Panc1 (cell line): ENCODE measurements at regions not wholly inside any gene's neighbourhood (a gene's known extent, or its start where the extent isn't known, plus 50 kb on each side); places are given as distances from the start of the nearest gene placed in this dataset.

Experiments used
- ATAC-seq: fragments of 200-7000 bp; cut with Tn5 transposase; 2 replicates; pipeline ENCODE4 v1.9.1; 2020; ENCODE audit warnings: mild to moderate bottlenecking, moderate library complexity
- BruUV-seq: library from RNA; stranded (reverse); fragments of 400-500 nt; replicated peaks from 2 replicates; lab custom pipeline; 2021; lab: Mats Ljungman, UMichigan
- CTCF ChIA-PET: fragments of 300-600 bp; sonication (Branson Sonifier 250); formaldehyde crosslinking; loops from one replicate; lab custom pipeline; 2022; ENCODE audit warnings: antibody characterized with exemption; lab: Charles Lee
- POLR2A ChIA-PET: fragments of 300-600 bp; sonication (Branson Sonifier 250); formaldehyde crosslinking; loops from one replicate; lab custom pipeline; 2022; ENCODE audit warnings: antibody characterized with exemption; lab: Charles Lee
- DNase-seq: peaks from one replicate; pipeline ENCODE4 v3.0.0-alpha.2; 2010; ENCODE audit warnings: low read depth, low spot score
- H3K27ac ChIP-seq: 2 replicates; pipeline ENCODE4 v1.5.1; 2011; ENCODE audit warnings: mild to moderate bottlenecking, low read length, inconsistent platforms
- H3K27me3 ChIP-seq: fragments of 200-500 bp; sonication (Bioruptor generic); 2 replicates; pipeline ENCODE4 v1.6.0; 2014; ENCODE audit warnings: low read length, inconsistent platforms; ENCODE audit not compliant: control insufficient read depth, insufficient read depth
- H3K36me3 ChIP-seq: fragments of 200-500 bp; sonication (Bioruptor generic); 2 replicates; pipeline ENCODE4 v1.5.1; 2014; ENCODE audit warnings: inconsistent platforms, mild to moderate bottlenecking, low read length, moderate library complexity; ENCODE audit not compliant: control insufficient read depth, insufficient read depth
- H3K4me1 ChIP-seq: 2 replicates; pipeline ENCODE4 v1.5.1; 2011; ENCODE audit warnings: inconsistent platforms, mild to moderate bottlenecking, low read length, moderate library complexity; ENCODE audit not compliant: control insufficient read depth, insufficient read depth
- H3K4me3 ChIP-seq, 2 experiments: 2 replicates each; pipeline ENCODE4 v1.5.1; 2011 to 2012; ENCODE audit warnings: low read depth in 2 of 2, low read length in 2 of 2, mild to moderate bottlenecking in 2 of 2, inconsistent platforms in 1 of 2, moderate library complexity in 1 of 2
- H3K9me3 ChIP-seq: fragments of 200-500 bp; sonication (Bioruptor generic); 2 replicates; pipeline ENCODE4 v1.5.1; 2014; ENCODE audit warnings: low read depth, mild to moderate bottlenecking, inconsistent platforms, low read length, moderate library complexity; ENCODE audit not compliant: control insufficient read depth, insufficient read depth
- POLR2AphosphoS5 ChIP-seq: IDR thresholded peaks from 2 replicates; pipeline ENCODE4 v1.6.1; 2012; ENCODE audit warnings: mild to moderate bottlenecking, low read depth, low read length, moderate library complexity
- SIN3A ChIP-seq: IDR thresholded peaks from 2 replicates; pipeline ENCODE4 v1.6.1; 2012; ENCODE audit warnings: low read depth, mild to moderate bottlenecking, low read length, moderate library complexity, borderline replicate concordance; ENCODE audit not compliant: insufficient read depth
- TCF7L2 ChIP-seq: IDR thresholded peaks from 2 replicates; pipeline ENCODE4 v1.6.1; 2011; ENCODE audit warnings: mild to moderate bottlenecking, low read depth, low read length, inconsistent platforms
- in situ Hi-C: cut with HindIII; loops from 2 replicates; pipeline ENCODE4 v1.10.0; 2016; ENCODE audit warnings: low sequenced_read_pairs, low pct_unique_long_range_greater_than_20kb
- intact Hi-C: fragments of 100-400 bp; cut with micrococcal nuclease; formaldehyde crosslinking; loops from one replicate; pipeline ENCODE4 v1.10.0; 2022; ENCODE audit not compliant: unreplicated experiment
- TF ChIP-seq, protein P1 (sequence below): fragments of 450-650 bp; IDR thresholded peaks from 2 replicates; pipeline ENCODE4 v1.5.1; 2017; ENCODE audit warnings: mild to moderate bottlenecking
- TF ChIP-seq, protein P2 (sequence below), 2 experiments: IDR thresholded peaks; 2 replicates each; pipeline ENCODE4 v1.6.1; 2011 to 2012; ENCODE audit warnings: low read depth in 2 of 2, control low read depth in 1 of 2, low read length in 1 of 2, mild to moderate bottlenecking in 1 of 2, moderate library complexity in 1 of 2; ENCODE audit not compliant: insufficient read depth in 1 of 2

GRCh38 chr6:139525415-139525814 lies 151.0 kb upstream of the CITED2 start:
- in situ Hi-C loops (no loop called here), intact Hi-C loops (no loop called here)
- H3K4me1 ChIP-seq, result no peaks in the 10 kb centered on the region; the same call in 1 of the 2 replicates
- no peak overlapping the region for H3K4me3 ChIP-seq
- no TSS peak for BruUV-seq
- H3K9me3 ChIP-seq, result peaks cover 3% of the 10 kb centered on the region; the same call in 1 of the 2 replicates
- ATAC-seq (no peak), DNase-seq (no peak)
- H3K27ac ChIP-seq, result no peak overlapping the region; the same call in 1 of the 2 replicates
- H3K27me3 ChIP-seq, result no peaks in the 10 kb centered on the region
- no peaks in the 10 kb centered on the region for H3K36me3 ChIP-seq
- POLR2A ChIA-PET, result no interaction called here
- TF ChIP-seq TCF7L2, result no peak
- TF ChIP-seq, protein P1, sequence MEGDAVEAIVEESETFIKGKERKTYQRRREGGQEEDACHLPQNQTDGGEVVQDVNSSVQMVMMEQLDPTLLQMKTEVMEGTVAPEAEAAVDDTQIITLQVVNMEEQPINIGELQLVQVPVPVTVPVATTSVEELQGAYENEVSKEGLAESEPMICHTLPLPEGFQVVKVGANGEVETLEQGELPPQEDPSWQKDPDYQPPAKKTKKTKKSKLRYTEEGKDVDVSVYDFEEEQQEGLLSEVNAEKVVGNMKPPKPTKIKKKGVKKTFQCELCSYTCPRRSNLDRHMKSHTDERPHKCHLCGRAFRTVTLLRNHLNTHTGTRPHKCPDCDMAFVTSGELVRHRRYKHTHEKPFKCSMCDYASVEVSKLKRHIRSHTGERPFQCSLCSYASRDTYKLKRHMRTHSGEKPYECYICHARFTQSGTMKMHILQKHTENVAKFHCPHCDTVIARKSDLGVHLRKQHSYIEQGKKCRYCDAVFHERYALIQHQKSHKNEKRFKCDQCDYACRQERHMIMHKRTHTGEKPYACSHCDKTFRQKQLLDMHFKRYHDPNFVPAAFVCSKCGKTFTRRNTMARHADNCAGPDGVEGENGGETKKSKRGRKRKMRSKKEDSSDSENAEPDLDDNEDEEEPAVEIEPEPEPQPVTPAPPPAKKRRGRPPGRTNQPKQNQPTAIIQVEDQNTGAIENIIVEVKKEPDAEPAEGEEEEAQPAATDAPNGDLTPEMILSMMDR, result no peak
- no peak for TF ChIP-seq POLR2AphosphoS5
- TF ChIP-seq, protein P2, sequence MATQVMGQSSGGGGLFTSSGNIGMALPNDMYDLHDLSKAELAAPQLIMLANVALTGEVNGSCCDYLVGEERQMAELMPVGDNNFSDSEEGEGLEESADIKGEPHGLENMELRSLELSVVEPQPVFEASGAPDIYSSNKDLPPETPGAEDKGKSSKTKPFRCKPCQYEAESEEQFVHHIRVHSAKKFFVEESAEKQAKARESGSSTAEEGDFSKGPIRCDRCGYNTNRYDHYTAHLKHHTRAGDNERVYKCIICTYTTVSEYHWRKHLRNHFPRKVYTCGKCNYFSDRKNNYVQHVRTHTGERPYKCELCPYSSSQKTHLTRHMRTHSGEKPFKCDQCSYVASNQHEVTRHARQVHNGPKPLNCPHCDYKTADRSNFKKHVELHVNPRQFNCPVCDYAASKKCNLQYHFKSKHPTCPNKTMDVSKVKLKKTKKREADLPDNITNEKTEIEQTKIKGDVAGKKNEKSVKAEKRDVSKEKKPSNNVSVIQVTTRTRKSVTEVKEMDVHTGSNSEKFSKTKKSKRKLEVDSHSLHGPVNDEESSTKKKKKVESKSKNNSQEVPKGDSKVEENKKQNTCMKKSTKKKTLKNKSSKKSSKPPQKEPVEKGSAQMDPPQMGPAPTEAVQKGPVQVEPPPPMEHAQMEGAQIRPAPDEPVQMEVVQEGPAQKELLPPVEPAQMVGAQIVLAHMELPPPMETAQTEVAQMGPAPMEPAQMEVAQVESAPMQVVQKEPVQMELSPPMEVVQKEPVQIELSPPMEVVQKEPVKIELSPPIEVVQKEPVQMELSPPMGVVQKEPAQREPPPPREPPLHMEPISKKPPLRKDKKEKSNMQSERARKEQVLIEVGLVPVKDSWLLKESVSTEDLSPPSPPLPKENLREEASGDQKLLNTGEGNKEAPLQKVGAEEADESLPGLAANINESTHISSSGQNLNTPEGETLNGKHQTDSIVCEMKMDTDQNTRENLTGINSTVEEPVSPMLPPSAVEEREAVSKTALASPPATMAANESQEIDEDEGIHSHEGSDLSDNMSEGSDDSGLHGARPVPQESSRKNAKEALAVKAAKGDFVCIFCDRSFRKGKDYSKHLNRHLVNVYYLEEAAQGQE (IDR thresholded peaks at IDR 0.05; ENCODE audit: insufficient read depth in 1 of 2, low read depth in 2 of 2, low read length in 1 of 2), result no peak
- no peak for TF ChIP-seq SIN3A
- CTCF ChIA-PET, result no interaction called here

GRCh38 chr6:139523986-139524385 lies 149.5 kb upstream of the CITED2 start:
- Histone ChIP-seq H3K27me3 (no peaks in the 10 kb centered on the region), H3K4me3 (no peak overlapping the region), H3K27ac (no peak overlapping the region), H3K9me3 (peaks cover 3% of the 10 kb centered on the region; the same call in 1 of the 2 replicates), H3K4me1 (no peaks in the 10 kb centered on the region), H3K36me3 (no peaks in the 10 kb centered on the region)
- ATAC-seq (no peak), DNase-seq (no peak)
- ChIA-PET CTCF (interaction anchor here (0.5 kb wide), 1 partner anchor 219 kb away, joined by 3 read pairs; no protein-coding TSS in a partner anchor), POLR2A (interaction anchor here (0.6 kb wide), 1 partner anchor 747 kb away, joined by 3 read pairs; no protein-coding TSS in a partner anchor)
- TF ChIP-seq SIN3A (no peak), TCF7L2 (no peak), POLR2AphosphoS5 (no peak)
- TF ChIP-seq, protein P1, result no peak
- TF ChIP-seq, protein P2 (IDR thresholded peaks at IDR 0.05; ENCODE audit: insufficient read depth in 1 of 2, low read depth in 2 of 2, low read length in 1 of 2), result no peak
- in situ Hi-C loops, result no loop called here
- BruUV-seq, result no TSS peak
- intact Hi-C loops, result no loop called here
